Hepatocyte (in vitro differentiated cells): ENCODE measurements at regions not wholly inside any gene's neighbourhood (a gene's known extent, or its start where the extent isn't known, plus 50 kb on each side); places are given as distances from the start of the nearest gene placed in this dataset.

Experiments used
- DNase-seq: peaks from one replicate; pipeline ENCODE4 v3.0.0-alpha.2; 2016; ENCODE audit warnings: low spot score
- H2AFZ ChIP-seq: fragments of 200-600 bp; sonication (generic); 2 replicates; pipeline ENCODE4 v1.6.0; 2016; ENCODE audit warnings: antibody characterized with exemption, mild to moderate bottlenecking
- H3K27ac ChIP-seq: fragments of 200-600 bp; sonication (generic); 2 replicates; pipeline ENCODE4 v1.5.1; 2016; ENCODE audit warnings: mild to moderate bottlenecking
- H3K27me3 ChIP-seq: fragments of 200-600 bp; sonication (generic); 2 replicates; pipeline ENCODE4 v1.6.1; 2016
- H3K36me3 ChIP-seq: fragments of 200-600 bp; sonication (generic); replicated peaks from 2 replicates; pipeline ENCODE4 v1.5.1; 2016; ENCODE audit warnings: low read depth; ENCODE audit not compliant: insufficient read depth
- H3K4me1 ChIP-seq: fragments of 200-600 bp; sonication (generic); 2 replicates; pipeline ENCODE4 v1.5.1; 2016; ENCODE audit warnings: mild to moderate bottlenecking, moderate library complexity; ENCODE audit not compliant: insufficient read depth
- H3K4me2 ChIP-seq: fragments of 200-600 bp; sonication (generic); 2 replicates; pipeline ENCODE4 v1.6.0; 2016
- H3K4me3 ChIP-seq: fragments of 200-600 bp; sonication (generic); 2 replicates; pipeline ENCODE4 v1.5.1; 2016; ENCODE audit warnings: mild to moderate bottlenecking
- H3K79me2 ChIP-seq: fragments of 200-600 bp; sonication (generic); 2 replicates; pipeline ENCODE4 v1.6.0; 2017; ENCODE audit warnings: mild to moderate bottlenecking
- H3K9me2 ChIP-seq: fragments of 200-600 bp; sonication (generic); replicated peaks from 2 replicates; pipeline ENCODE4 v1.6.0; 2017; ENCODE audit warnings: mild to moderate bottlenecking; ENCODE audit not compliant: insufficient read depth
- H3K9me3 ChIP-seq: fragments of 200-600 bp; sonication (generic); 2 replicates; pipeline ENCODE4 v1.5.1; 2016; ENCODE audit warnings: low read depth, mild to moderate bottlenecking
- H4K20me1 ChIP-seq: fragments of 200-600 bp; sonication (generic); 2 replicates; pipeline ENCODE4 v1.6.0; 2016; ENCODE audit warnings: mild to moderate bottlenecking; ENCODE audit not compliant: insufficient read depth, poor library complexity, severe bottlenecking
- CTCF ChIP-seq: fragments of 200-600 bp; sonication (generic); IDR thresholded peaks from 2 replicates; pipeline ENCODE4 v1.5.1; 2016; ENCODE audit warnings: antibody characterized with exemption, mild to moderate bottlenecking; ENCODE audit not compliant: poor library complexity
- EZH2 ChIP-seq: fragments of 200-600 bp; sonication (generic); IDR thresholded peaks from 2 replicates; pipeline ENCODE4 v1.6.1; 2016; ENCODE audit warnings: antibody characterized with exemption, mild to moderate bottlenecking, borderline replicate concordance
- EZH2phosphoT487 ChIP-seq: fragments of 200-600 bp; sonication (generic); IDR thresholded peaks from one replicate; pipeline ENCODE4 v1.6.1; 2018; ENCODE audit warnings: antibody characterized with exemption, mild to moderate bottlenecking, low read depth, moderate library complexity; ENCODE audit not compliant: unreplicated experiment, severe bottlenecking
- WGBS: methylation state at CpG from one replicate; pipeline ENCODE4 v1.1.6; 2016; ENCODE audit warnings: low lambda C conversion rate; ENCODE audit errors: missing lambda C conversion rate; 5-methylcytosine and 5-hydroxymethylcytosine counted together

GRCh38 chr9:82558346-82558745 is 504.6 kb downstream of the RASEF start:
- no peaks in the 10 kb centered on the region for H3K9me3 ChIP-seq
- H3K27ac ChIP-seq, result peak overlapping the region; percentile 63
- peaks cover 28% of the 10 kb centered on the region for H3K4me1 ChIP-seq
- H3K79me2 ChIP-seq, result no peaks in the 10 kb centered on the region
- 100% methylated on average over 1 of the region's 1 CpG for WGBS
- H3K4me2 ChIP-seq, result no peak overlapping the region
- no peaks in the 10 kb centered on the region for H3K9me2 ChIP-seq
- H3K4me3 ChIP-seq, result no peak overlapping the region
- no peak for DNase-seq
- TF ChIP-seq EZH2phosphoT487 (no peak), CTCF (no peak), EZH2 (no peak)
- H4K20me1 ChIP-seq, result no peaks in the 10 kb centered on the region
- H3K36me3 ChIP-seq, result no peaks in the 10 kb centered on the region
- no peaks in the 10 kb centered on the region for H3K27me3 ChIP-seq
- H2AFZ ChIP-seq, result no peak overlapping the region

GRCh38 chr9:82558855-82559630 is 503.9 kb downstream of the RASEF start:
- Histone ChIP-seq H3K27ac (peak overlapping the region; percentile 63), H3K27me3 (no peaks in the 10 kb centered on the region), H3K9me3 (no peaks in the 10 kb centered on the region), H3K36me3 (no peaks in the 10 kb centered on the region), H3K4me1 (peaks cover 28% of the 10 kb centered on the region), H3K4me3 (no peak overlapping the region), H4K20me1 (no peaks in the 10 kb centered on the region), H3K79me2 (no peaks in the 10 kb centered on the region), H3K9me2 (no peaks in the 10 kb centered on the region), H3K4me2 (no peak overlapping the region), H2AFZ (no peak overlapping the region)
- TF ChIP-seq CTCF, result no peak
- no peak for TF ChIP-seq EZH2
- TF ChIP-seq EZH2phosphoT487, result no peak
- peak; percentile 42 for DNase-seq
- 59% methylated on average over 9 of the region's 9 CpGs for WGBS

- Histone ChIP-seq H4K20me1 (no peaks in the 10 kb centered on the region), H3K4me3 (no peak overlapping the region), H3K27ac (peak overlapping the region; percentile 63), H3K36me3 (no peaks in the 10 kb centered on the region), H3K9me3 (no peaks in the 10 kb centered on the region), H3K79me2 (no peaks in the 10 kb centered on the region), H3K4me2 (no peak overlapping the region), H2AFZ (no peak overlapping the region), H3K9me2 (no peaks in the 10 kb centered on the region), H3K27me3 (no peaks in the 10 kb centered on the region), H3K4me1 (peaks cover 28% of the 10 kb centered on the region)
- TF ChIP-seq EZH2 (no peak), CTCF (no peak), EZH2phosphoT487 (no peak)
- no peak for DNase-seq
- 76% methylated on average over 1 of the region's 1 CpG for WGBS
These were observed 502.9 kb downstream of the RASEF start for GRCh38 chr9:82560036-82560435.
